SK-N-SH (cell line): ENCODE measurements at regions not wholly inside any gene's neighbourhood (a gene's known extent, or its start where the extent isn't known, plus 50 kb on each side); places are given as distances from the start of the nearest gene placed in this dataset.

Experiments
- CTCF ChIA-PET: fragments of 300-600, 350-600 bp; formaldehyde crosslinking; extraction: SDS; loops from one replicate; lab custom pipeline; 2021; lab: Yijun Ruan, JAX
- POLR2A ChIA-PET: fragments of 350-600 bp; sonication (Branson Sonifier 250); formaldehyde crosslinking; extraction: SDS; loops from one replicate; lab custom pipeline; 2020; ENCODE audit warnings: antibody characterized with exemption, inconsistent platforms; lab: Yijun Ruan, JAX
- DNase-seq: peaks from one replicate; pipeline ENCODE4 v3.0.0; 2012
- H2AFZ ChIP-seq: fragments of 200-600 bp; sonication (generic); 2 replicates; pipeline ENCODE4 v1.8.1; 2016; ENCODE audit warnings: antibody characterized with exemption, mild to moderate bottlenecking, low read depth
- H3F3A ChIP-seq: fragments of 200-600 bp; sonication (generic); replicated peaks from 2 replicates; pipeline ENCODE3; 2016; ENCODE audit warnings: antibody characterized with exemption, mild to moderate bottlenecking; ENCODE audit not compliant: insufficient read depth
- H3K27ac ChIP-seq, 2 experiments: fragments of 200-500 bp in 1 of 2; fragments of 200-600 bp in 1 of 2; sonication (Bioruptor generic) in 1 of 2; sonication (generic), shearing (Covaris generic) in 1 of 2; 2 replicates each; pipeline versions ENCODE4 v1.5.1 to v1.6.1; 2014 to 2016; ENCODE audit warnings: low read depth in 2 of 2, inconsistent platforms in 1 of 2, low read length in 1 of 2, mild to moderate bottlenecking in 1 of 2, mixed read lengths in 1 of 2
- H3K27me3 ChIP-seq: fragments of 200-600 bp; sonication (generic), shearing (Covaris generic); 2 replicates; pipeline ENCODE4 v1.6.1; 2016; ENCODE audit warnings: mixed run types; ENCODE audit not compliant: insufficient read depth
- H3K36me3 ChIP-seq, 2 experiments: fragments of 200-500 bp in 1 of 2; fragments of 200-600 bp in 1 of 2; sonication (Bioruptor generic) in 1 of 2; sonication (generic) in 1 of 2; replicated peaks in 1 of 2; 2 replicates each; pipeline versions ENCODE3 to v1.5.1; 2014 to 2016; ENCODE audit warnings: low read length in 1 of 2, mild to moderate bottlenecking in 1 of 2; ENCODE audit not compliant: insufficient read depth in 2 of 2, control insufficient read depth in 1 of 2
- H3K4me1 ChIP-seq, 2 experiments: fragments of 200-500 bp in 1 of 2; fragments of 200-600 bp in 1 of 2; sonication (Bioruptor generic) in 1 of 2; sonication (generic), shearing (Covaris generic) in 1 of 2; 2 replicates each; pipeline versions ENCODE4 v1.5.1 to v1.6.1; 2014 to 2016; ENCODE audit warnings: low read depth in 1 of 2, low read length in 1 of 2, mixed run types in 1 of 2; ENCODE audit not compliant: insufficient read depth in 2 of 2, control insufficient read depth in 1 of 2
- H3K4me2 ChIP-seq: fragments of 200-600 bp; sonication (generic), shearing (Covaris generic); 2 replicates; pipeline ENCODE4 v1.6.1; 2017; ENCODE audit warnings: mixed run types
- H3K4me3 ChIP-seq, 2 experiments: fragments of 200-500 bp in 1 of 2; fragments of 200-600 bp in 1 of 2; sonication (Bioruptor generic) in 1 of 2; sonication (generic), shearing (Covaris generic) in 1 of 2; 2 replicates each; pipeline versions ENCODE4 v1.5.1 to v1.8.1; 2014 to 2016; ENCODE audit warnings: low read depth in 2 of 2, inconsistent platforms in 1 of 2, low read length in 1 of 2, mild to moderate bottlenecking in 1 of 2, mixed read lengths in 1 of 2, moderate library complexity in 1 of 2
- H3K79me2 ChIP-seq: fragments of 200-600 bp; sonication (generic); 2 replicates; pipeline ENCODE4 v1.8.1; 2017; ENCODE audit warnings: mild to moderate bottlenecking; ENCODE audit not compliant: insufficient read depth
- H3K9ac ChIP-seq: fragments of 200-600 bp; sonication (generic); 2 replicates; pipeline ENCODE4 v1.6.1; 2017; ENCODE audit warnings: mixed run types
- H3K9me2 ChIP-seq: fragments of 200-600 bp; sonication (generic); 2 replicates; pipeline ENCODE4 v1.6.1; 2017; ENCODE audit warnings: mixed run types
- H3K9me3 ChIP-seq: fragments of 200-600 bp; sonication (generic); 2 replicates; pipeline ENCODE4 v1.6.1; 2017; ENCODE audit warnings: mixed run types, mild to moderate bottlenecking, moderate library complexity
- H4K20me1 ChIP-seq: fragments of 200-600 bp; sonication (generic); 2 replicates; pipeline ENCODE4 v1.6.1; 2017; ENCODE audit warnings: mild to moderate bottlenecking, mixed run types; ENCODE audit not compliant: insufficient read depth
- CHD2 ChIP-seq: fragments of 150-350 bp; IDR thresholded peaks from 2 replicates; pipeline ENCODE4 v1.6.1; 2018; ENCODE audit warnings: low read length; ENCODE audit not compliant: partially characterized antibody
- CTCF ChIP-seq: fragments of 200-600 bp; sonication (generic); IDR thresholded peaks from 2 replicates; pipeline ENCODE4 v1.6.1; 2017; ENCODE audit warnings: antibody characterized with exemption, mild to moderate bottlenecking, moderate library complexity
- EP300 ChIP-seq, 2 experiments: IDR thresholded peaks; 2 replicates each; pipeline versions ENCODE4 v1.4.0 to v1.6.1; 2012; ENCODE audit warnings: borderline replicate concordance in 1 of 2, low read depth in 1 of 2, low read length in 1 of 2
- EZH2phosphoT487 ChIP-seq: fragments of 200-600 bp; sonication (generic); IDR thresholded peaks from 2 replicates; pipeline ENCODE4 v1.6.1; 2017; ENCODE audit warnings: low read depth, mixed run types, mild to moderate bottlenecking, antibody characterized with exemption, moderate library complexity, borderline replicate concordance
- FOSL2 ChIP-seq: IDR thresholded peaks from 2 replicates; pipeline ENCODE4 v1.4.0; 2012; ENCODE audit warnings: low read depth, mild to moderate bottlenecking, moderate library complexity, borderline replicate concordance
- FOXJ3 ChIP-seq: sonication (generic); formaldehyde crosslinking; IDR thresholded peaks from 2 replicates; pipeline ENCODE4 v1.5.1; 2020; ENCODE audit warnings: mild to moderate bottlenecking, missing genetic modification reagents
- FOXM1 ChIP-seq: IDR thresholded peaks from 2 replicates; pipeline ENCODE4 v1.4.0; 2012; ENCODE audit warnings: low read depth, mild to moderate bottlenecking
- JUND ChIP-seq: IDR thresholded peaks from 2 replicates; pipeline ENCODE4 v1.4.0; 2012
- MAX ChIP-seq: IDR thresholded peaks from 2 replicates; pipeline ENCODE4 v1.4.0; 2012; ENCODE audit warnings: low read depth
- RCOR1 ChIP-seq: fragments of 150-350 bp; IDR thresholded peaks from 2 replicates; pipeline ENCODE4 v1.6.1; 2017; ENCODE audit warnings: antibody characterized with exemption, low read length
- RXRA ChIP-seq: IDR thresholded peaks from 2 replicates; pipeline ENCODE4 v1.4.0; 2012; ENCODE audit warnings: low read depth, mild to moderate bottlenecking, borderline replicate concordance
- TAF1 ChIP-seq: IDR thresholded peaks from 2 replicates; pipeline ENCODE4 v1.6.1; 2012; ENCODE audit warnings: low read depth, mild to moderate bottlenecking, low read length, moderate library complexity, borderline replicate concordance
- YY1 ChIP-seq: IDR thresholded peaks from 2 replicates; pipeline ENCODE4 v1.4.0; 2012; ENCODE audit warnings: low read depth, mild to moderate bottlenecking
- WGBS: methylation state at CpG from one replicate; pipeline ENCODE4 v1.1.6; 2017; ENCODE audit warnings: low lambda C conversion rate; 5-methylcytosine and 5-hydroxymethylcytosine counted together

- ChIA-PET CTCF (interaction anchor here (0.6 kb wide), 1 partner anchor 13 kb away, joined by 3 read pairs; no protein-coding TSS in a partner anchor), POLR2A (no interaction called here)
- Histone ChIP-seq H3K79me2 (no peaks in the 10 kb centered on the region), H3K36me3 (no peaks in the 10 kb centered on the region), H3K4me2 (no peak overlapping the region), H3K9me3 (no peaks in the 10 kb centered on the region; the same call in 1 of the 2 replicates), H3F3A (no peaks in the 10 kb centered on the region), H4K20me1 (no peaks in the 10 kb centered on the region), H3K9me2 (no peaks in the 10 kb centered on the region; the same call in 1 of the 2 replicates), H3K4me3 (no peak overlapping the region), H3K4me1 (no peaks in the 10 kb centered on the region), H3K27ac (no peak overlapping the region), H3K9ac (no peak overlapping the region), H2AFZ (no peak overlapping the region), H3K27me3 (no peaks in the 10 kb centered on the region)
- DNase-seq: no peak
- TF ChIP-seq RXRA (no peak), MAX (no peak), FOXM1 (no peak), RCOR1 (no peak)
- 44% methylated on average over 6 of the region's 6 CpGs for WGBS
These were observed 596.9 kb downstream of the TRHDE start for GRCh38 chr12:72869024-72869423.

GRCh38 chr12:72872238-72872887 lies 600.2 kb downstream of the TRHDE start:
- no peak overlapping the region for H3K4me2 ChIP-seq
- H3K4me3 ChIP-seq: no peak overlapping the region
- TF ChIP-seq EZH2phosphoT487: no peak
- no peak for TF ChIP-seq EP300 (IDR thresholded peaks at IDR 0.05; ENCODE audit: borderline replicate concordance in 1 of 2, low read depth in 1 of 2, low read length in 1 of 2)
- no peak for TF ChIP-seq RXRA
- TF ChIP-seq YY1: no peak
- TF ChIP-seq CTCF: no peak
- no peak for TF ChIP-seq CHD2
- TF ChIP-seq JUND: no peak
- TF ChIP-seq FOXJ3 (CRISPR knock-in tag): no peak
- no peak for TF ChIP-seq TAF1
- no peak for TF ChIP-seq FOSL2
- TF ChIP-seq, all 33 proteins: peak for 0
- Histone ChIP-seq H3K27ac (no peak overlapping the region), H4K20me1 (no peaks in the 10 kb centered on the region), H3K9me3 (no peaks in the 10 kb centered on the region; the same call in 1 of the 2 replicates), H3K27me3 (no peaks in the 10 kb centered on the region), H3F3A (no peaks in the 10 kb centered on the region), H3K4me1 (no peaks in the 10 kb centered on the region), H3K36me3 (no peaks in the 10 kb centered on the region), H3K79me2 (no peaks in the 10 kb centered on the region), H2AFZ (no peak overlapping the region), H3K9me2 (no peaks in the 10 kb centered on the region; the same call in 1 of the 2 replicates), H3K9ac (no peak overlapping the region)
- WGBS: 22% methylated on average over 5 of the region's 5 CpGs
- ChIA-PET POLR2A (no interaction called here), CTCF (no interaction called here)
- no peak for DNase-seq
